DMS53 treated with DMSO at 0.1 percent for 48 hours (cell line): ENCODE measurements at regions not wholly inside any gene's neighbourhood (a gene's known extent, or its start where the extent isn't known, plus 50 kb on each side); places are given as distances from the start of the nearest gene placed in this dataset.
A peak's percentile ranks its signal among the peaks of the same experiment; 100 is the strongest.

Experiments
- DNase-seq: peaks from one replicate; lab custom pipeline; 2025; ENCODE audit not compliant: unreplicated experiment; lab: John Stamatoyannopoulos, UW

GRCh38 chr10:44593952-44594351 is 209.1 kb upstream of the CXCL12 start:
- no peak for DNase-seq

GRCh38 chr10:44607116-44607515 is 222.2 kb upstream of the CXCL12 start:
- DNase-seq, result no peak

- no peak for DNase-seq
Observed at GRCh38 chr10:44618910-44619309, 234.0 kb upstream of the CXCL12 start.

GRCh38 chr10:44619521-44619920 is 234.6 kb upstream of the CXCL12 start:
- DNase-seq, result no peak

- DNase-seq, result no peak
Observed at GRCh38 chr10:44619975-44620374, 235.1 kb upstream of the CXCL12 start.

GRCh38 chr10:44627591-44628354 is 242.9 kb upstream of the CXCL12 start:
- DNase-seq, result no peak

GRCh38 chr10:44628921-44629320 is 244.0 kb upstream of the CXCL12 start:
- no peak for DNase-seq

- no peak for DNase-seq
Observed at GRCh38 chr10:44635176-44635575, 250.3 kb upstream of the CXCL12 start.

- no peak for DNase-seq
Observed at GRCh38 chr10:44636625-44637024, 251.7 kb upstream of the CXCL12 start.

- DNase-seq, result peak; percentile 26
Observed at GRCh38 chr10:44640429-44640828, 255.5 kb upstream of the CXCL12 start.

- no peak for DNase-seq
Observed at GRCh38 chr10:44647473-44647872, 262.6 kb upstream of the CXCL12 start.

GRCh38 chr10:44647877-44648542 is 263.1 kb upstream of the CXCL12 start:
- DNase-seq, result no peak

- DNase-seq, result no peak
Observed at GRCh38 chr10:44650691-44651661, 260.2 kb upstream of the TMEM72 start.

GRCh38 chr10:44651834-44652233 is 259.3 kb upstream of the TMEM72 start:
- no peak for DNase-seq

GRCh38 chr10:44659320-44659719 is 251.8 kb upstream of the TMEM72 start:
- DNase-seq, result no peak

- DNase-seq, result no peak
Observed at GRCh38 chr10:44660271-44660670, 250.9 kb upstream of the TMEM72 start.

GRCh38 chr10:44662051-44662450 is 249.1 kb upstream of the TMEM72 start:
- DNase-seq, result no peak

- no peak for DNase-seq
Observed at GRCh38 chr10:44668336-44668735, 242.8 kb upstream of the TMEM72 start.

GRCh38 chr10:44671319-44671718 is 239.8 kb upstream of the TMEM72 start:
- no peak for DNase-seq

GRCh38 chr10:44673245-44673983 is 237.7 kb upstream of the TMEM72 start:
- DNase-seq, result peak; percentile 21
